SK-N-SH treated with all-trans-retinoic acid at 6 μM for 48 hours (cell line): ENCODE measurements at regions not wholly inside any gene's neighbourhood (a gene's known extent, or its start where the extent isn't known, plus 50 kb on each side); places are given as distances from the start of the nearest gene placed in this dataset.

Experiments used
- ATAC-seq: fragments of 200-7000 bp; cut with Tn5 transposase; 3 replicates; pipeline ENCODE4 v1.9.1; 2020; ENCODE audit warnings: mild to moderate bottlenecking, moderate library complexity
- ARNTL ChIP-seq: fragments of 450-650 bp; formaldehyde crosslinking; IDR thresholded peaks from 2 replicates; pipeline ENCODE4 v1.5.0; 2020; ENCODE audit warnings: low read depth, mild to moderate bottlenecking, moderate library complexity, borderline replicate concordance
- BACH2 ChIP-seq: fragments of 250-450 bp; sonication (Bioruptor Pico); IDR thresholded peaks from 2 replicates; pipeline ENCODE4 v1.9.0; 2021; ENCODE audit warnings: mild to moderate bottlenecking, borderline replicate concordance
- CSDC2 ChIP-seq: fragments of 250-450 bp; sonication (Bioruptor Pico); IDR thresholded peaks from 2 replicates; pipeline ENCODE4 v1.5.0; 2020; ENCODE audit warnings: mild to moderate bottlenecking, moderate library complexity
- ESRRG ChIP-seq: fragments of 250-450 bp; sonication (Bioruptor Pico); IDR thresholded peaks from 2 replicates; pipeline ENCODE4 v1.6.1; 2021; ENCODE audit warnings: mild to moderate bottlenecking
- GLIS3 ChIP-seq: fragments of 250-450 bp; sonication (Bioruptor Pico); IDR thresholded peaks from 2 replicates; pipeline ENCODE4 v1.5.0; 2020; ENCODE audit warnings: mild to moderate bottlenecking, moderate library complexity
- OSR1 ChIP-seq: fragments of 250-450 bp; sonication (Bioruptor Pico); IDR thresholded peaks from 2 replicates; pipeline ENCODE4 v1.8.0; 2022; ENCODE audit warnings: moderate library complexity, mild to moderate bottlenecking, inconsistent platforms
- PPARA ChIP-seq: fragments of 250-450 bp; sonication (Bioruptor Pico); IDR thresholded peaks from 2 replicates; pipeline ENCODE4 v1.5.0; 2020; ENCODE audit warnings: mild to moderate bottlenecking, borderline replicate concordance
- RARB ChIP-seq: fragments of 250-450 bp; sonication (Bioruptor Pico); IDR thresholded peaks from 2 replicates; pipeline ENCODE4 v1.8.0; 2021; ENCODE audit warnings: mild to moderate bottlenecking, moderate library complexity
- SNAI2 ChIP-seq: fragments of 250-450 bp; sonication (Bioruptor Pico); IDR thresholded peaks from 2 replicates; pipeline ENCODE4 v1.5.0; 2020; ENCODE audit warnings: mild to moderate bottlenecking, moderate library complexity
- TCF4 ChIP-seq: fragments of 250-450 bp; sonication (Bioruptor Pico); IDR thresholded peaks from 2 replicates; pipeline ENCODE4 v1.8.0; 2021; ENCODE audit warnings: mild to moderate bottlenecking, moderate library complexity, borderline replicate concordance
- TOX ChIP-seq: fragments of 250-450 bp; sonication (Bioruptor Pico); IDR thresholded peaks from 2 replicates; pipeline ENCODE4 v1.8.0; 2021; ENCODE audit warnings: mild to moderate bottlenecking, moderate library complexity, borderline replicate concordance
- ZC3H10 ChIP-seq: fragments of 250-450 bp; sonication (Bioruptor Pico); IDR thresholded peaks from 2 replicates; pipeline ENCODE4 v1.5.1; 2021; ENCODE audit warnings: mild to moderate bottlenecking, moderate library complexity
- ZFP30 ChIP-seq: fragments of 450-650 bp; formaldehyde crosslinking; IDR thresholded peaks from 2 replicates; pipeline ENCODE4 v1.5.0; 2022; ENCODE audit warnings: mild to moderate bottlenecking, moderate library complexity
- ZNF565 ChIP-seq: fragments of 450-650 bp; formaldehyde crosslinking; conservative IDR thresholded peaks from 2 replicates; pipeline ENCODE4 v1.5.0; 2020; ENCODE audit warnings: low read depth, mild to moderate bottlenecking, moderate library complexity
- ZNF70 ChIP-seq: fragments of 450-650 bp; formaldehyde crosslinking; IDR thresholded peaks from 2 replicates; pipeline ENCODE4 v1.5.0; 2020; ENCODE audit warnings: mild to moderate bottlenecking, moderate library complexity
- ZNF8 ChIP-seq: fragments of 450-650 bp; formaldehyde crosslinking; IDR thresholded peaks from 2 replicates; pipeline ENCODE4 v1.5.0; 2020; ENCODE audit warnings: mild to moderate bottlenecking, moderate library complexity
- TF ChIP-seq, protein P1 (sequence below): fragments of 250-450 bp; sonication (Bioruptor Pico); IDR thresholded peaks from 2 replicates; pipeline ENCODE4 v1.5.0; 2020; ENCODE audit warnings: mild to moderate bottlenecking, moderate library complexity
- TF ChIP-seq, protein P2 (sequence below): fragments of 250-450 bp; sonication (Bioruptor Pico); IDR thresholded peaks from 2 replicates; pipeline ENCODE4 v1.5.1; 2021; ENCODE audit warnings: mild to moderate bottlenecking, moderate library complexity
- TF ChIP-seq, protein P3 (sequence below): fragments of 250-450 bp; sonication (Bioruptor Pico); IDR thresholded peaks from 2 replicates; pipeline ENCODE4 v1.8.0; 2020; ENCODE audit warnings: mild to moderate bottlenecking, moderate library complexity, borderline replicate concordance
- TF ChIP-seq, protein P4 (sequence below): fragments of 250-450 bp; sonication (Bioruptor Pico); IDR thresholded peaks from 2 replicates; pipeline ENCODE4 v1.5.1; 2020; ENCODE audit warnings: low read depth, mild to moderate bottlenecking, moderate library complexity
- TF ChIP-seq, protein P5 (sequence below): fragments of 250-450 bp; sonication (Bioruptor Pico); IDR thresholded peaks from 2 replicates; pipeline ENCODE4 v1.8.0; 2021; ENCODE audit warnings: low read depth, mild to moderate bottlenecking, moderate library complexity, borderline replicate concordance

DNA sequence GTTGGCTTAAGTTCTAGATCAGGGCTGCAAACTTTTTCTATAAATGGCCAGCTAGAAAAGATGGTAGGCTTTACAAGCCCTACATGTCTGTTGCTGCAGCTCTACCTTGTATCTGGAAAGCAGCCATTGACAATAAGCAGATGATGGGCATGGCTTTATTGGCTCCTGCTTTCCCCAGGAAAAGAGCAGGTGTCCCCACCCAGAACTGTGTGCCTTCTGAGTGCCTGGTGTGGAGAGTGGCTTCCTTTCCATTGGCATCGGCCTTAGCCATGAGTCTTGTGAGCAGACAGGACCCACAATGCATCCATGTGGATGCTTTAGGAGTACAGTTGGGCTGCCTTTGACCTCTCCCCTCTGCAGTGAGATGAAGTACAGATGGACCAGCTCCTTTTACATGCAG lies 120.2 kb downstream of the CD8B2 start:
- no peak for ATAC-seq

DNA sequence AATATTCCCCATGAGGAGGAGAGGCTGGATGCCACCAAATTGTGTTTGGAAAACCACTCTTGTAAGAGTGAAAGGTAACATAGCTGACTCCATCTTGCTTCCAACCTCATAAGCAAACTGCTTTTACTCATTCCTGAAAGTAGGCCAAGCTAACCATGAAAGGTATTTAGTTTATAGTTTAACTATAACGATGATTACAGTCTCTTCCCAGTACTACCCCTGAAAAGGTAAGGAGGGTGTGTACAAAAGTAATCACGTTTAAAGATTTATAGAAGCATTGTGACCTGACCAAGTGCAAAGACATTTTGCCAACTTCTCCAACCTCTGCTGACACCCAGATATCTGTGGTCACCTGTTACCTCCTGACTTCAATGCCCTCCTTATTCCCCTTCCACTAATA lies 122.6 kb downstream of the CD8B2 start:
- ATAC-seq: no peak
- TF ChIP-seq GLIS3 (CRISPR knock-in tag) (no peak), PPARA (CRISPR knock-in tag) (no peak), ARNTL (CRISPR knock-in tag) (no peak), CSDC2 (CRISPR knock-in tag) (no peak), ZFP30 (CRISPR knock-in tag) (no peak), SNAI2 (CRISPR knock-in tag) (no peak), ZNF70 (CRISPR knock-in tag) (no peak), TOX (no peak)
- TF ChIP-seq, protein P1, sequence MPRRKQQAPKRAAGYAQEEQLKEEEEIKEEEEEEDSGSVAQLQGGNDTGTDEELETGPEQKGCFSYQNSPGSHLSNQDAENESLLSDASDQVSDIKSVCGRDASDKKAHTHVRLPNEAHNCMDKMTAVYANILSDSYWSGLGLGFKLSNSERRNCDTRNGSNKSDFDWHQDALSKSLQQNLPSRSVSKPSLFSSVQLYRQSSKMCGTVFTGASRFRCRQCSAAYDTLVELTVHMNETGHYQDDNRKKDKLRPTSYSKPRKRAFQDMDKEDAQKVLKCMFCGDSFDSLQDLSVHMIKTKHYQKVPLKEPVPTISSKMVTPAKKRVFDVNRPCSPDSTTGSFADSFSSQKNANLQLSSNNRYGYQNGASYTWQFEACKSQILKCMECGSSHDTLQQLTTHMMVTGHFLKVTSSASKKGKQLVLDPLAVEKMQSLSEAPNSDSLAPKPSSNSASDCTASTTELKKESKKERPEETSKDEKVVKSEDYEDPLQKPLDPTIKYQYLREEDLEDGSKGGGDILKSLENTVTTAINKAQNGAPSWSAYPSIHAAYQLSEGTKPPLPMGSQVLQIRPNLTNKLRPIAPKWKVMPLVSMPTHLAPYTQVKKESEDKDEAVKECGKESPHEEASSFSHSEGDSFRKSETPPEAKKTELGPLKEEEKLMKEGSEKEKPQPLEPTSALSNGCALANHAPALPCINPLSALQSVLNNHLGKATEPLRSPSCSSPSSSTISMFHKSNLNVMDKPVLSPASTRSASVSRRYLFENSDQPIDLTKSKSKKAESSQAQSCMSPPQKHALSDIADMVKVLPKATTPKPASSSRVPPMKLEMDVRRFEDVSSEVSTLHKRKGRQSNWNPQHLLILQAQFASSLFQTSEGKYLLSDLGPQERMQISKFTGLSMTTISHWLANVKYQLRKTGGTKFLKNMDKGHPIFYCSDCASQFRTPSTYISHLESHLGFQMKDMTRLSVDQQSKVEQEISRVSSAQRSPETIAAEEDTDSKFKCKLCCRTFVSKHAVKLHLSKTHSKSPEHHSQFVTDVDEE (CRISPR knock-in tag): no peak
- TF ChIP-seq, protein P2, sequence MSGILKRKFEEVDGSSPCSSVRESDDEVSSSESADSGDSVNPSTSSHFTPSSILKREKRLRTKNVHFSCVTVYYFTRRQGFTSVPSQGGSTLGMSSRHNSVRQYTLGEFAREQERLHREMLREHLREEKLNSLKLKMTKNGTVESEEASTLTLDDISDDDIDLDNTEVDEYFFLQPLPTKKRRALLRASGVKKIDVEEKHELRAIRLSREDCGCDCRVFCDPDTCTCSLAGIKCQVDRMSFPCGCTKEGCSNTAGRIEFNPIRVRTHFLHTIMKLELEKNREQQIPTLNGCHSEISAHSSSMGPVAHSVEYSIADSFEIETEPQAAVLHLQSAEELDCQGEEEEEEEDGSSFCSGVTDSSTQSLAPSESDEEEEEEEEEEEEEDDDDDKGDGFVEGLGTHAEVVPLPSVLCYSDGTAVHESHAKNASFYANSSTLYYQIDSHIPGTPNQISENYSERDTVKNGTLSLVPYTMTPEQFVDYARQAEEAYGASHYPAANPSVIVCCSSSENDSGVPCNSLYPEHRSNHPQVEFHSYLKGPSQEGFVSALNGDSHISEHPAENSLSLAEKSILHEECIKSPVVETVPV (CRISPR knock-in tag): no peak
- TF ChIP-seq, protein P3, sequence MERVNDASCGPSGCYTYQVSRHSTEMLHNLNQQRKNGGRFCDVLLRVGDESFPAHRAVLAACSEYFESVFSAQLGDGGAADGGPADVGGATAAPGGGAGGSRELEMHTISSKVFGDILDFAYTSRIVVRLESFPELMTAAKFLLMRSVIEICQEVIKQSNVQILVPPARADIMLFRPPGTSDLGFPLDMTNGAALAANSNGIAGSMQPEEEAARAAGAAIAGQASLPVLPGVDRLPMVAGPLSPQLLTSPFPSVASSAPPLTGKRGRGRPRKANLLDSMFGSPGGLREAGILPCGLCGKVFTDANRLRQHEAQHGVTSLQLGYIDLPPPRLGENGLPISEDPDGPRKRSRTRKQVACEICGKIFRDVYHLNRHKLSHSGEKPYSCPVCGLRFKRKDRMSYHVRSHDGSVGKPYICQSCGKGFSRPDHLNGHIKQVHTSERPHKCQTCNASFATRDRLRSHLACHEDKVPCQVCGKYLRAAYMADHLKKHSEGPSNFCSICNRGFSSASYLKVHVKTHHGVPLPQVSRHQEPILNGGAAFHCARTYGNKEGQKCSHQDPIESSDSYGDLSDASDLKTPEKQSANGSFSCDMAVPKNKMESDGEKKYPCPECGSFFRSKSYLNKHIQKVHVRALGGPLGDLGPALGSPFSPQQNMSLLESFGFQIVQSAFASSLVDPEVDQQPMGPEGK: no peak

More for the DNA sequence above, 120.2 kb downstream of the CD8B2 start:
- TF ChIP-seq ZC3H10 (CRISPR knock-in tag): no peak
- no peak for TF ChIP-seq PPARA (CRISPR knock-in tag)
- TF ChIP-seq, protein P2 (CRISPR knock-in tag): no peak
- TF ChIP-seq, protein P1 (CRISPR knock-in tag): no peak
- no peak for TF ChIP-seq ZFP30 (CRISPR knock-in tag)
- TF ChIP-seq ZNF8 (CRISPR knock-in tag): no peak
- TF ChIP-seq BACH2 (CRISPR knock-in tag): no peak
- TF ChIP-seq ARNTL (CRISPR knock-in tag): no peak
- no peak for TF ChIP-seq RARB (CRISPR knock-in tag)
- TF ChIP-seq, protein P3: no peak
- no peak for TF ChIP-seq OSR1 (CRISPR knock-in tag)
- TF ChIP-seq ESRRG (CRISPR knock-in tag): no peak
- TF ChIP-seq TCF4 (CRISPR knock-in tag): no peak
- TF ChIP-seq, protein P4, sequence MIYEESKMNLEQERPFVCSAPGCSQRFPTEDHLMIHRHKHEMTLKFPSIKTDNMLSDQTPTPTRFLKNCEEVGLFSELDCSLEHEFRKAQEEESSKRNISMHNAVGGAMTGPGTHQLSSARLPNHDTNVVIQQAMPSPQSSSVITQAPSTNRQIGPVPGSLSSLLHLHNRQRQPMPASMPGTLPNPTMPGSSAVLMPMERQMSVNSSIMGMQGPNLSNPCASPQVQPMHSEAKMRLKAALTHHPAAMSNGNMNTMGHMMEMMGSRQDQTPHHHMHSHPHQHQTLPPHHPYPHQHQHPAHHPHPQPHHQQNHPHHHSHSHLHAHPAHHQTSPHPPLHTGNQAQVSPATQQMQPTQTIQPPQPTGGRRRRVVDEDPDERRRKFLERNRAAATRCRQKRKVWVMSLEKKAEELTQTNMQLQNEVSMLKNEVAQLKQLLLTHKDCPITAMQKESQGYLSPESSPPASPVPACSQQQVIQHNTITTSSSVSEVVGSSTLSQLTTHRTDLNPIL: no peak
- no peak for TF ChIP-seq ZNF70 (CRISPR knock-in tag)
- TF ChIP-seq, protein P5, sequence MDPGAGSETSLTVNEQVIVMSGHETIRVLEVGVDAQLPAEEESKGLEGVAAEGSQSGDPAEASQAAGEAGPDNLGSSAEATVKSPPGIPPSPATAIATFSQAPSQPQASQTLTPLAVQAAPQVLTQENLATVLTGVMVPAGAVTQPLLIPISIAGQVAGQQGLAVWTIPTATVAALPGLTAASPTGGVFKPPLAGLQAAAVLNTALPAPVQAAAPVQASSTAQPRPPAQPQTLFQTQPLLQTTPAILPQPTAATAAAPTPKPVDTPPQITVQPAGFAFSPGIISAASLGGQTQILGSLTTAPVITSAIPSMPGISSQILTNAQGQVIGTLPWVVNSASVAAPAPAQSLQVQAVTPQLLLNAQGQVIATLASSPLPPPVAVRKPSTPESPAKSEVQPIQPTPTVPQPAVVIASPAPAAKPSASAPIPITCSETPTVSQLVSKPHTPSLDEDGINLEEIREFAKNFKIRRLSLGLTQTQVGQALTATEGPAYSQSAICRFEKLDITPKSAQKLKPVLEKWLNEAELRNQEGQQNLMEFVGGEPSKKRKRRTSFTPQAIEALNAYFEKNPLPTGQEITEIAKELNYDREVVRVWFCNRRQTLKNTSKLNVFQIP (CRISPR knock-in tag): no peak
- no peak for TF ChIP-seq SNAI2 (CRISPR knock-in tag)
- no peak for TF ChIP-seq ZNF565
